IMR-90 (cell line): ENCODE measurements at regions not wholly inside any gene's neighbourhood (a gene's known extent, or its start where the extent isn't known, plus 50 kb on each side); places are given as distances from the start of the nearest gene placed in this dataset.

Source experiments
- BHLHE40 ChIP-seq: fragments of 150-350 bp; IDR thresholded peaks from 2 replicates; pipeline ENCODE4 v1.6.1; 2016; ENCODE audit warnings: mild to moderate bottlenecking, low read depth, low read length
- CEBPB ChIP-seq: IDR thresholded peaks from 2 replicates; pipeline ENCODE4 v1.6.1; 2012; ENCODE audit warnings: low read depth, low read length, improper control_type of control experiment
- CTCF ChIP-seq: conservative IDR thresholded peaks from 2 replicates; pipeline ENCODE4 v1.5.1; 2012; ENCODE audit warnings: mild to moderate bottlenecking, low read depth, low read length, improper control_type of control experiment
- FOS ChIP-seq: fragments of 150-350 bp; IDR thresholded peaks from 2 replicates; pipeline ENCODE4 v1.6.1; 2016; ENCODE audit warnings: low read depth, low read length
- MXI1 ChIP-seq: IDR thresholded peaks from 2 replicates; pipeline ENCODE4 v1.6.1; 2012; ENCODE audit warnings: low read depth, mild to moderate bottlenecking, low read length, moderate library complexity, borderline replicate concordance
- NFE2L2 ChIP-seq: fragments of 150-350 bp; IDR thresholded peaks from 2 replicates; pipeline ENCODE4 v1.6.1; 2016; ENCODE audit warnings: low read depth, mild to moderate bottlenecking, low read length
- POLR2A ChIP-seq: IDR thresholded peaks from 2 replicates; pipeline ENCODE4 v1.6.1; 2012; ENCODE audit warnings: mild to moderate bottlenecking, low read depth, low read length
- RCOR1 ChIP-seq: IDR thresholded peaks from 2 replicates; pipeline ENCODE4 v1.6.1; 2012; ENCODE audit warnings: mild to moderate bottlenecking, low read length, improper control_type of control experiment; ENCODE audit not compliant: insufficient replicate concordance
- USF2 ChIP-seq: fragments of 150-350 bp; IDR thresholded peaks from 2 replicates; pipeline ENCODE4 v1.6.1; 2017; ENCODE audit warnings: mild to moderate bottlenecking, antibody characterized with exemption, low read length, low read depth

- TF ChIP-seq POLR2A (no peak), CEBPB (peak; percentile 64), CTCF (no peak), FOS (no peak), BHLHE40 (no peak), MXI1 (no peak), USF2 (no peak), NFE2L2 (no peak), RCOR1 (no peak)
These were observed 379.2 kb downstream of the CDH11 start for GRCh38 chr16:64742455-64743223.
